ENCODE measurements at regions not wholly inside any gene's neighbourhood (a gene's known extent, or its start where the extent isn't known, plus 50 kb on each side); places are given as distances from the start of the nearest gene placed in this dataset.

DNA sequence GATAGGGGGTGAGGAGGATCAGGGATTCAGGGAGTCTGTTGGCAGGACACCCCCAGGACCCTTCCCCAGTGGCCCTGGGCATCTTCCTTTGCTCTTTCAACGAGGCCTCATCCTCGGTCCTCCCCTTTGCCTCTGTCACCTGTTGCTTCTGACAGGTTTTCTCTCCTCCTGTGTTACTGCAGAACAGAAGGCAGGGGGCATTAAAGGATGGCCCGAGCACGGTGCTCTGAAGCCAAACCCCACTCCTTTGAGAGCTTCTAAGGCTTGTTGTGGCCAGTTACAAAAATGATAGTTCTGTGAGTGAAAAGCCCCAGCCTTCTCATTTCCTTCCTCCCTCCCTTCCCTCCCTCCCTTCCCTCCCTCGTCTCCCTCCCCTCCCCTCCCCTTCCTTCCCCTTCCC, 82.5 kb downstream of the THNSL2 start:
- TF ChIP-seq EZH2 (IDR thresholded peaks at IDR 0.05; ENCODE audit: insufficient read depth, poor library complexity, severe bottlenecking) = no peak
- TF ChIP-seq EZH2phosphoT487 (IDR thresholded peaks at IDR 0.05; ENCODE audit: insufficient read depth, low read depth) = no peak
